Ascending aorta (tissue), 2 donors: ENCODE measurements at regions not wholly inside any gene's neighbourhood (a gene's known extent, or its start where the extent isn't known, plus 50 kb on each side); places are given as distances from the start of the nearest gene placed in this dataset.

Source experiments
- DNase-seq, 2 donors: peaks; one replicate each; pipeline ENCODE4 v3.0.0-alpha.2; 2019; ENCODE audit warnings: low spot score in 2 of 2
- H3K27ac ChIP-seq, 2 donors: fragments of 200-600 bp; sonication (generic); one replicate each; pipeline ENCODE4 v1.5.1; 2016 to 2017; ENCODE audit warnings: mild to moderate bottlenecking in 1 of 2
- H3K27me3 ChIP-seq: fragments of 200-600 bp; sonication (generic); one replicate; pipeline ENCODE4 v1.5.1; 2017
- H3K36me3 ChIP-seq, 2 donors: fragments of 200-600 bp; sonication (generic); one replicate each; pipeline ENCODE4 v1.5.1; 2016
- H3K4me1 ChIP-seq, 2 donors: fragments of 200-600 bp; sonication (generic); one replicate each; pipeline ENCODE4 v1.5.1; 2016 to 2017; ENCODE audit warnings: mild to moderate bottlenecking in 1 of 2
- H3K4me3 ChIP-seq, 2 donors: fragments of 200-600 bp; sonication (generic); one replicate each; pipeline ENCODE4 v1.5.1; 2016 to 2017; ENCODE audit warnings: mild to moderate bottlenecking in 1 of 2
- H3K9me3 ChIP-seq, 2 donors: fragments of 200-600 bp; sonication (generic); one replicate each; pipeline ENCODE4 v1.5.1; 2016
- CTCF ChIP-seq, 3 experiments: fragments of 200-600 bp in 2 of 3; fragments of 450-650 bp in 1 of 3; sonication (generic) in 2 of 3; IDR thresholded peaks; one replicate each; pipeline ENCODE4 v1.5.1; 2016 to 2019; ENCODE audit warnings: antibody characterized with exemption in 3 of 3, mild to moderate bottlenecking in 1 of 3, moderate library complexity in 1 of 3
- intact Hi-C: fragments of 100-400 bp; cut with DNase I; formaldehyde crosslinking; loops from one replicate; pipeline ENCODE4 v1.15.1; 2023

GRCh38 chr22:49643466-49643865, 184.2 kb downstream of the BRD1 start:
- no peaks in the 10 kb centered on the region for H3K27me3 ChIP-seq
- no peak overlapping the region for H3K4me3 ChIP-seq
- H3K36me3 ChIP-seq = no peaks in the 10 kb centered on the region
- DNase-seq = no peak
- no peak overlapping the region for H3K27ac ChIP-seq
- H3K4me1 ChIP-seq = no peaks in the 10 kb centered on the region
- intact Hi-C loops = no loop called here
- no peaks in the 10 kb centered on the region for H3K9me3 ChIP-seq
- TF ChIP-seq CTCF (IDR thresholded peaks at IDR 0.05) = no peak

GRCh38 chr22:49642741-49643140, 184.9 kb downstream of the BRD1 start:
- H3K4me1 ChIP-seq = no peaks in the 10 kb centered on the region
- no peaks in the 10 kb centered on the region for H3K36me3 ChIP-seq
- no peak overlapping the region for H3K4me3 ChIP-seq
- no peak for TF ChIP-seq CTCF (IDR thresholded peaks at IDR 0.05)
- H3K27ac ChIP-seq = no peak overlapping the region
- intact Hi-C loops = no loop called here
- DNase-seq = no peak
- no peaks in the 10 kb centered on the region for H3K27me3 ChIP-seq
- H3K9me3 ChIP-seq = no peaks in the 10 kb centered on the region

- DNase-seq = no peak
- H3K4me1 ChIP-seq = no peaks in the 10 kb centered on the region
- no peaks in the 10 kb centered on the region for H3K36me3 ChIP-seq
- no peak overlapping the region for H3K27ac ChIP-seq
- no peak overlapping the region for H3K4me3 ChIP-seq
- H3K27me3 ChIP-seq = no peaks in the 10 kb centered on the region
- intact Hi-C loops = no loop called here
- TF ChIP-seq CTCF (IDR thresholded peaks at IDR 0.05) = no peak
- H3K9me3 ChIP-seq = no peaks in the 10 kb centered on the region
These were observed 185.3 kb downstream of the BRD1 start for GRCh38 chr22:49642331-49642730.

- Histone ChIP-seq H3K4me1 (no peaks in the 10 kb centered on the region), H3K27ac (no peak overlapping the region), H3K9me3 (no peaks in the 10 kb centered on the region), H3K27me3 (no peaks in the 10 kb centered on the region), H3K4me3 (no peak overlapping the region), H3K36me3 (no peaks in the 10 kb centered on the region)
- intact Hi-C loops = no loop called here
- no peak for DNase-seq
- no peak for TF ChIP-seq CTCF (IDR thresholded peaks at IDR 0.05)
These were observed 185.8 kb downstream of the BRD1 start for GRCh38 chr22:49641770-49642313.

GRCh38 chr22:49640366-49641095, 187.1 kb downstream of the BRD1 start:
- intact Hi-C loops = no loop called here
- no peak overlapping the region for H3K4me3 ChIP-seq
- no peaks in the 10 kb centered on the region for H3K36me3 ChIP-seq
- no peaks in the 10 kb centered on the region for H3K27me3 ChIP-seq
- no peaks in the 10 kb centered on the region for H3K4me1 ChIP-seq
- H3K9me3 ChIP-seq = no peaks in the 10 kb centered on the region
- no peak for TF ChIP-seq CTCF (IDR thresholded peaks at IDR 0.05)
- DNase-seq = no peak
- no peak overlapping the region for H3K27ac ChIP-seq
